ENCODE measurements at regions not wholly inside any gene's neighbourhood (a gene's known extent, or its start where the extent isn't known, plus 50 kb on each side); places are given as distances from the start of the nearest gene placed in this dataset.

GRCh38 chr9:16206518-16206917 is 653.7 kb downstream of the CCDC171 start:
- no peak for DNase-seq

GRCh38 chr9:16207161-16207560 is 654.3 kb downstream of the CCDC171 start:
- DNase-seq = no peak

GRCh38 chr9:16210440-16210839 is 657.6 kb downstream of the CCDC171 start:
- no peak for DNase-seq

- no peak for DNase-seq
Measured at GRCh38 chr9:16211946-16212345, 658.5 kb downstream of the BNC2 start.

- DNase-seq = no peak
Measured at GRCh38 chr9:16213781-16214515, 656.5 kb downstream of the BNC2 start.

- DNase-seq = no peak
Measured at GRCh38 chr9:16214677-16215352, 655.7 kb downstream of the BNC2 start.

GRCh38 chr9:16215353-16215680 is 655.2 kb downstream of the BNC2 start:
- no peak for DNase-seq

GRCh38 chr9:16217943-16218701 is 652.3 kb downstream of the BNC2 start:
- no peak for DNase-seq

- no peak for DNase-seq
Measured at GRCh38 chr9:16221366-16221765, 649.1 kb downstream of the BNC2 start.

GRCh38 chr9:16221822-16222547 is 648.5 kb downstream of the BNC2 start:
- DNase-seq = no peak

- DNase-seq = peak; percentile 28 to 58 (median 46)
Measured at GRCh38 chr9:16223074-16223871, 647.2 kb downstream of the BNC2 start.

GRCh38 chr9:16230731-16231130 is 639.7 kb downstream of the BNC2 start:
- no peak for DNase-seq

- no peak for DNase-seq
Measured at GRCh38 chr9:16236311-16236710, 634.2 kb downstream of the BNC2 start.

GRCh38 chr9:16236882-16237281 is 633.6 kb downstream of the BNC2 start:
- no peak for DNase-seq

- DNase-seq = no peak
Measured at GRCh38 chr9:16238623-16239138, 631.8 kb downstream of the BNC2 start.

GRCh38 chr9:16241231-16241630 is 629.2 kb downstream of the BNC2 start:
- DNase-seq = no peak

- DNase-seq = peak in 1 of 3 experiments; percentile 7
Measured at GRCh38 chr9:16243798-16244197, 626.7 kb downstream of the BNC2 start.

- no peak for DNase-seq
Measured at GRCh38 chr9:16245756-16246440, 624.6 kb downstream of the BNC2 start.

GRCh38 chr9:16246785-16247184 is 623.7 kb downstream of the BNC2 start:
- no peak for DNase-seq

- DNase-seq = no peak
Measured at GRCh38 chr9:16247188-16247875, 623.1 kb downstream of the BNC2 start.

- no peak for DNase-seq
Measured at GRCh38 chr9:16248822-16249221, 621.6 kb downstream of the BNC2 start.

All from NCI-H1417 (cell line).